NT2/D1 (cell line): ENCODE measurements at regions not wholly inside any gene's neighbourhood (a gene's known extent, or its start where the extent isn't known, plus 50 kb on each side); places are given as distances from the start of the nearest gene placed in this dataset.

Experiments
- SUZ12 ChIP-seq: IDR thresholded peaks from 2 replicates; pipeline ENCODE4 v1.6.1; 2011; ENCODE audit not compliant: insufficient read length, insufficient read depth; ENCODE audit errors: extremely low read depth
- YY1 ChIP-seq: IDR thresholded peaks from 2 replicates; pipeline ENCODE4 v1.6.1; 2011; ENCODE audit not compliant: insufficient read length, insufficient read depth
- ZNF274 ChIP-seq: IDR thresholded peaks from 2 replicates; pipeline ENCODE4 v1.6.1; 2011; ENCODE audit warnings: mild to moderate bottlenecking, low read depth, low read length

- TF ChIP-seq YY1 (no peak), SUZ12 (no peak), ZNF274 (no peak)
Measured at GRCh38 chr11:115695677-115696364, 191.6 kb upstream of the CADM1 start.
